ENCODE measurements at regions not wholly inside any gene's neighbourhood (a gene's known extent, or its start where the extent isn't known, plus 50 kb on each side); places are given as distances from the start of the nearest gene placed in this dataset.
A peak's percentile ranks its signal among the peaks of the same experiment; 100 is the strongest.

DNA sequence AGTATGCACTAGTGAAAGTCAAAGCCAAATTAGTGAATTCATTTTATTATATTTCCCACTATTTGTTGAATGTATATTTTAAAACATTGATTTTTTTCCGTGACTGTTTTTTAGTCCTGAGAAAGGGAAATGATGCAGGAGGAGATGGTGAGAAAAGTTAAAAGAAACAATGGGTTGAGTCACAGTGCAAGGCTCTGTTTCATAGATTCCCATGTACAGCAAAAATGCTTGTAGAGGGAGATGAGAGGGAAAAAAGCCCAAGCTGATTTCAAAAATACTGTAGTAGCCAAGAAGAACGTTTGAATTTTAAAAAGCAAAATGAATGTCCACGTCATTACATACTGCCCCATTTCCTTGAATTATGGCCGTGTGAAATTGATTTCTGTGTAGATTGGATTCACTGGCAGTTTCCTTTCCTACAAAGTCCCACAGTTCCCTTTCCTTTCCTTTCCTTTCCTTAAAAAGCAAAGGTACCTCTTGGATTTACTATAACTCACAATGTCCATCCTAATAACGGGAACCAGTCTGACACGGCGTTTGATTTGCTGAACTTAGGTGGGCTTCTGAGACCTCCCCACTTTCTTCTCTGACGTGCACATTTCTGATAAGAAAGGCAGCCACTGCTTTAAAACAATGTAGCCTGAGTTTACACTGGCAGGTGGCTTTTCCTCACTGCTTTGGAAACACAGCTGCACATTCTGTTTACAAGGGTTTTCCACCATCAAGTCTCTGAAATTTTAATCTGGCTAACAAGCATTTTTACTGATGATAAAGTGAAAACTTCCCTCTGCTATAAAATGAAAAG lies 63.7 kb downstream of the SPCS3 start:
- DNase-seq, result no peak
- intact Hi-C loops (cut with DNase I), result no loop called here

DNA sequence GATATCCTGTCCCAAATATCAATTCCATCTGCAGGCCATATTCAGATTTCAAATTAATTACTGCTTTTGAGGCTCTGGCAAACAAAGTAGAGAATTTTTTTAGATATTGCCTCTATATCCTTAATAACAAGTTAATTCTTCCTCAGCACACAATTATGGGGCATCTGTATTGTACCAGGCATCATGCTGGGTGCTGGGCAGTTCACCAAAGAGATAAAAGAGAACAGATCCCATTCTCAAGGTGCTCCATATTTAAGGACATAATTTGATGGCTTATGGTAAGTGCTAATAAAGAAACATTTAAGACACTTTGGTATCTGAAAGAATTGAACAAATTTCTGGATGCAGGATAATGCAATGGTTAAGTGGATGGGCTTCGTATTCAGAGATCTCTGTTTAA lies 65.8 kb downstream of the SPCS3 start:
- DNase-seq, result no peak
- intact Hi-C loops (cut with DNase I), result no loop called here

DNA sequence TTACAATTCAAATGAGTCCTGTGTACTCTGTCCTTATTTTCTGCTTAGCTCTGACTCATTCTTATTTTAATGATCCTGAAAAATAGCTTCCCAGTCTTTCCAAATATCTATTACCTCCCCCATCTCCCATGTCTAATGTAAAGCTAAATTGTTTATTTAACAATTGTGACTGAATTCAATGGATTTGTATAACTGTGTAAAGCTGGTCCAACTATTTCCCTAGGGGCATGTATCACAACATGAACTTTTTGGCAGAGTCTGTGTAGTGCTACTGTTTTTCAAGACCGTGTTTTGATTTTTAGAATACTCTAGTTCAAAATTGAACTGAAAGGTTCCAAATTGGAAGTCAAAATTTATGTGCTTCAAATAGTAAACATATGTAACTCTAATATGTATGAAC lies 67.8 kb downstream of the SPCS3 start:
- DNase-seq, result no peak

DNA sequence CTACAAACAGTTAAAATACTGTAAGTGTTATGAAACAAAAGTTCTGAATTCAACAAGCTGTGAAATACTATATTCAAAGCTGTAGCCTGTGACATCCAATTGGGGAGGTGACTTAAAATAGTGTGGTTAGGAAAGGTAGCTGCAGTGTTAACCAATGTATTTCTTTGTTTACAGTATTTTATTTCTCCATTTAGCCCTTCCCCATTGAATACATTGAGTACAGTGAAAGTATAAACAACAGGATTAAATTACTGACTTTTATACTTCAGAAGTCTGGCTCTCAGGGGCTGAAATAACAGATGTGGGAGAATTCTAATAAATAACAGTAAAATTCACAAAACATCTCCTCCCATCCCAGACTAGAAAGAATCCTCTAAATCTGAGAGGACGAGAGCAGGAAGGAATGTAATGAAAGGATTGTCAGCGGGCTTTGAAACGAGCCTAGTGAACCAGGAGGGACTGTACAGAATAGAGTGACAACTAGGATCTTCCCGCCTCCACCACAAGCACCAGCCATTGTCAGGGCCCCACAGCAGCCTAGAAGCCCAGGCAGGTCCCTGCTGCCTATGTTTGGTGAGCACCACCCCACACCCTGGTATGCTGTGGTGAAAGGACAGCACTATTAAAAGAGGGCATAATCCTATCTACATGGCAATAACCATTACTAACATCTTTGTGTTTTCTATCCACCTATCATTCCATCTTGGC lies 73.7 kb downstream of the SPCS3 start:
- intact Hi-C loops (cut with DNase I), result no loop called here
- no peak for DNase-seq

More for the DNA sequence above, 67.8 kb downstream of the SPCS3 start:
- intact Hi-C loops (cut with DNase I), result no loop called here

DNA sequence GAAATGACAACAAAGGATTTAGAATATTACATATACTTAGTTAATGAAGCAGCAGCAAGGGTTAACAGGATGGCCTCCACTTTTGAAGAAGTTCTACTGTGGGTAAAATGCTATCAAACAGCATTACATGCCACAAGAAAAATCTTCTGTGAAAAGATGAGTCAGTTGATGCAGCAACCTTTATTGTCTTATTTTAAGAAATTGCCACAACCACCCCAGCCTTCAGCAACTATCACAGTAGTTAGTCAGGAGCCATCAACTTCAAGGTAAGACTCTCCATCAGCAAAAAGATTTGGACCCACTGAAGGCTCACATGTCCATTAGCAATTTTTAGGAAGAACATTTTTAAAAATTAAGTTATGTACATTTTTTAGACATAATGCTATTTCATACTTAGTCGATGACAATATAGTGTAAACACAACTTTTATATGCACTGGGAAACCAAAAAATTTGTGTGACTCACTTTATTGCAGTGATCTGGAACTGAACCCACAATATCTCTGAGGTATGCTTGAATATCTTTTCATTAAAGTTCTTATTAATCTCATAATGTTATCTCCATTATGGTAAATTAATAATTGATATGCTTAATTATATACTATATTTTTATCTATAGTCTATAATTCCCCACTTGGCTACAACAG lies 81.2 kb downstream of the SPCS3 start:
- intact Hi-C loops (cut with DNase I), result no loop called here

DNA sequence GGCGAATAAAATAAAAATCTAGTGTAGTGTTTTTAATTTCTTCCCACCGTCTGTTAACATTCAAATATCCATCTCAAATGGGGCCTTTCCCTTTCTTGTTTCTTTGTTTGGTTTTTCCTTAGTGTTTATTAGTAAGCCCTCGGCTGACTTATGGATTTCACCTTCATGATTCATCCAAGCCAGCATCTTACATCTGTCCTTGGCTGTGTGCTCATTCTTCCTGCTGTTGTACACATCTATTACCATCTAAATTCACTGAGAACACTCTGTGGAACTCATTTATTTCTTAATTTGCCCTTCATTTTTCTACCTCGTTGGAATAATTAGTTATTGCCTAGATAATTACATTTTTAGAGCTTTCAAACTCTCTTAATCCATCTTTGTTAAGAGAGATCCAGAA lies 84.9 kb downstream of the SPCS3 start:
- no peak for DNase-seq
- intact Hi-C loops (cut with DNase I), result no loop called here

More for the DNA sequence above, 81.2 kb downstream of the SPCS3 start:
- no peak for DNase-seq

DNA sequence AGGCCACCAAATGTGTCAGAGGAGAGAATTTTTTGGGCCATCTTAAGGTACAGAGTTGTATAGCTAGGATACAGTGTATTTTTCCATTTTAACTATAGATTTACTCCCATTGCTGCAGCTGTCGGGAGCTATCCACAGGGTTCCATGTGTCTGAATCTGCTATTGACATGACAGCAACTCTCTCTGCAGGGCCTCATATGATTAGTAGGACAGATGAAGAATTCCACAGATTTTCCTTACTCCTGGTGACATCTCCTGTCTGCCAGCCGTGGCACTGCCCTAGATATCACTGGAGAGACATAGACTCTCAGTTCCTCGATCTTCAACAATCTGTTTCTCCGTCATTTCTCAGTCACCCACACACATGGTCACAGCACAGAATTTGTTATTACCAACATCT lies 86.5 kb downstream of the SPCS3 start:
- no peak for DNase-seq
- intact Hi-C loops (cut with DNase I), result no loop called here

DNA sequence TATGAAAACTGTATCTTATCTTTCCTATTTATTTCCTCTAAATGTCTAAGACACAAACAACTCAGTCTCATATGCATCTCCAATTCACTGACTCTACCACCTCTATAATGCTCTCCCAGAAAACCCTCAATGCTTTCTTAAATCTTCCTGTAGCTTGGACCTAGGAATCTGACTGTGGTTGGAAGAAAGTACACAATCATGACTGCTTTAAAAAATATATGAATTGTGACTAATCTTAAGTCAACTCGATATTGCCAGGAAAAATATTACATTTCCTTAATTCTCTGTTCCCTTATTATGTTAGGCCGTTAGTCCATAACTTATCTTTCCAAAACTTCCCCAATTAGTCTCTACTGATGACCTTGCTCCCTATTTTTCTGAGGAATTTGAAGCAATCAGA lies 87.0 kb downstream of the SPCS3 start:
- intact Hi-C loops (cut with DNase I), result no loop called here
- no peak for DNase-seq

DNA sequence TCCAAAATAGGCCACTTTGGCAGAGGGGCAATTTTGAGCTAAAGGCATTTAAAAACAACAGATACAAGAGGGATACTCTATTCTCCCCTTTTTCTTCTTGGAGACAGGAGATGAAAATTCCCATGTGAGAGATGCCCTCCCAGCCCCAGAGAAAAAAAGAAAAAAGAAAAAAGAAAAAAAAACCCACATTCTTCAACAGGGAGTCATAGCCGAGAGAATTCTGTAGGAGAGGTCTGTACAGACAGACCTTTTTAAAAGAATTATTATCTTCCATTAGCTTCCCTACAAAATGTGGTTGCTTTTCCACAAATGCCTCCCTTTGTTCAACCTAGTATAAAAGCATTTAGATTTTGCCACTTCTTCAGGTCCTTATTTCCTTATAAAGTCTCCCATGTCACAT lies 89.9 kb downstream of the SPCS3 start:
- intact Hi-C loops (cut with DNase I), result no loop called here

DNA sequence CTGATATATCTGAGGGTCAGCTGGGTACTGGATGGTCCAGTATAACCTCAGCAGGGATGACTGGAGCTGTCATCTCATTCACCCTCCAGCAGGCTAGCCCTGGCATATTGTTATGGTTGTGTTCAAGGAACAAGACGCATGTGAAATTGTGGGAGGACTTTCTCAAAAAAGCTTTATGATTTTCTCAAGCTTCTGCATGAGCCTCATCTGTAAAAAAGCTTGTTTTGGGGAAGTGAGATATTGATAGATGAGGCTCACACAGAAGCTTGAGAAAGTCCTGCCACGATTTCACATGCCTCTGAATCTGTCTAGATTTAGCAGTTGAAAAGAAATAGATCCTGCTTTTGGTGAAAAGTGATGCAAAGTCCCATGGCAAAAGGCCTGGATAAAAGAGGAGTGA lies 93.4 kb downstream of the SPCS3 start:
- intact Hi-C loops (cut with DNase I), result no loop called here
- no peak for DNase-seq

More for the DNA sequence above, 89.9 kb downstream of the SPCS3 start:
- DNase-seq, result no peak

DNA sequence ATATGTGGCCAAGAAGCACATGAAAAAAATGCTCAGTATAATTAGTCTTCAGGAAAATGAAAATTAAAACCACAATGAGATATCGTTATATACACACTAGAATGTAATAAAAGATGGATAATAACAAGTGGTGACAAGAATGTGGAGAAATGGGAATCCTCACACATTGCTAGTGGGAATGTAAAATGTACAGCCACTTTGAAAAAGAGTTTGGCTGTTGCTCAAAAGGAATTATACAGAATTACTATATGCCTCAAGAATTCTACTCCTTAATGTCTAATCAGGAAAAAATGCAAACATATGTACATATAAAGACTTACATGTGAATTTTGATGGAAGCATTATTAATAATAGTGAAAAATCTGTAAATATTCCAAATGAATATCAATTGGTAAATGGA lies 102.2 kb downstream of the SPCS3 start:
- no peak for DNase-seq
- intact Hi-C loops (cut with DNase I), result no loop called here

DNA sequence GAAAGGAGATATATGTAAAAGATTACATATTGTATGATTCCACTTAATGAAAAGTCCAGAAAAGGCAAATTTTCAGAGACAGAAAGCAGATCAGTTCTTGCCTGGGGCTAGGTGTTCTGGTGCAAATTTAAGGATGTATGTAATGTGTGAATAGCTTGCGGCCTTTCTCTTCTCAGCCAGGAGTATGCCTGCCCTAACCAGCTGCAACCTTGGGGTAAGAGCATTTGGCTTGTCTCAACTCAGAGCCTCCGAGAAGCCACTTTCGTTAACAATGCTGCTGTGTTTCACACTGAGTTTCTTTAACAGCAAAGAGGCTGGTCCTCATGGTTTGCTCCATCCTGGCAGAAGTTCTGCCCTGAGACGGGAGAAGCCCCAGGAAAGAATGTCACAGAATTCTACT lies 102.7 kb downstream of the SPCS3 start:
- intact Hi-C loops (cut with DNase I), result no loop called here
- peak in 3 of 42 donors; percentile 5 to 42 (median 24) for DNase-seq

DNA sequence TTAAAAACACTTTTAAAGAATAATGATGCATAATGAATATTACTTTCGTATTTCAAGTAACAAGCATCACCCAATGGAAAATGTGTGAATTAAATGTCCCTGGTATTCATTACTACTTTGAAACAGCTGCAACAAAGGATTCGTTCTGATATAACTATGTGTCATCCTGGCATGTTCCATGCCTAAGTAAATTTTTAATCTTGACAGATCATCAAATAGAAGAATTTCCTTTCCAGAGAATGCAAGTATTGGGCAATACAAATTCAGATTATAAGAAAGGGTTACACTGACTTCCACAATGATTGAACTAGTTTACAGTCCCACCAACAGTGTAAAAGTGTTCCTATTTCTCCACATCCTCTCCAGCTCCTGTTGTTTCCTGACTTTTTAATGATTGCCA lies 105.3 kb downstream of the SPCS3 start:
- no peak for DNase-seq
- intact Hi-C loops (cut with DNase I), result no loop called here

DNA sequence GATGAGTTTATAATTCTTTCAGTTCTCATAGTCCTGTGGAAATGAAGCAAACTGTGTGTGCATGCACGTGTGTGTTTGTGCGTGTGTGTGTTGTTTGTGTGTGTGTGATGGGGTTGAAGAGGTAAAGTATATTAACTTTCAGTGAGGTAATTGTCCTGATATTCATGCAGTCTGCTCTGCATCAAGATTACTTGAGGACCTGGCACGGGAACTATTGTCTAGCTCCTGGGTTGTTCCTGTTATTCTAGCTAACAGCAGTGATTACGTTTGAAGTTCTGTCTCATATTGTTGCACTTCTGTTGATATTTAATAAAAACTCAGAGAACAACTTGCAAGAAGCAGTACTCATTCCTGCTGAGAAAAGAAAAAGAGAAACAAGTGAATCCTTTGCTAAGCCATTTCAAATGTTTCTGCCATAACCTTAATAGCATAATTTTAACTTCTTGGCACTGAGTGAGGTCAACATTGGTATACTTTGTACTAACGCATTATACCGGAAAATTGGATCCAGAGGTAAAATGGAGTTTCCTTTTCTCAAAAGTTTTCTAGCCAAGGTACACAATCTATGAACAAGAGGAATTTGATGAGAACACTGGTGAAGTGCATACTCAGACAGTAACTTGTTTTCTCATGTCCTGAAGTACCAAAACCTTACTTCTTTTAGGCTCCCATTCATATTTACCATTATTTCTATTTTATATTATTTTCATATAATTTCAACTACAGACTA lies 113.2 kb downstream of the SPCS3 start:
- no peak for DNase-seq
- intact Hi-C loops (cut with DNase I), result no loop called here

DNA sequence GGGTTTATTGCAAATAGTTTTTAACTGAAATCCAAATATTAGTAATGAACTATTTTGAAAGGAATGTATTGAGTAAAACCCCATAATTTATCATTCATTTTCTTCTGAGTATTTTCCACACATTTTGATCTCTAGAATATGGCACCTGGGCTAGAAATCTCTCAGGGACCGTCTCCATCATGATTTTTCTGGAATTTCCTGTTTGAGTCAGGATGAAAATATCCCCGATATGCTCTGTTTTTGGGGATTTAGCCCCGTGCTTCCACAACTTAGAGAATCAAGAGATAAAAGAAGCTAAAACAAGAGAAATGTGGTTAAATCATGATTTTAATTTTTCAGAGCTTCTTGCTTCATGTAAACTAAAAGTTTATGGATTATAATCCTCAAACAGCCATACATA lies 114.2 kb downstream of the SPCS3 start:
- intact Hi-C loops (cut with DNase I), result no loop called here
- no peak for DNase-seq

DNA sequence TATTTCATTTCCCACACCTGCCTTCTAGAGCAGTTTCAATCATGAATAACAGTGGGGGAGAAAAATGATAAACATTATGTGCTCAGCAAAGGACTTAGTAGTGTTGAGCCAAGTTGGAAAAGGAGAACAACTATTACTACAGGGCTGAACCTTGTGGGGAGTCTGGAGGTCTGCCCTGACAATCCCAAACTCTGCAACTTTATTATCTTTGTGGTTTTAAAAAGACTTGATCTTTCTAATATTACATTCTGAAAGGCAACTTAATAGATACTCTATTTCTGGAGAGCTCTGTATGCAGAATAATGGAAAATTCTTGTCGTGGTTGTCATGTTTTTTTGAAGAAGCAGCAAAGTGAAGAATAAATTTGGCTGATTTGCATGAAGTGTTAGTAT lies 116.1 kb downstream of the SPCS3 start:
- intact Hi-C loops (cut with DNase I), result no loop called here
- DNase-seq, result no peak

DNA sequence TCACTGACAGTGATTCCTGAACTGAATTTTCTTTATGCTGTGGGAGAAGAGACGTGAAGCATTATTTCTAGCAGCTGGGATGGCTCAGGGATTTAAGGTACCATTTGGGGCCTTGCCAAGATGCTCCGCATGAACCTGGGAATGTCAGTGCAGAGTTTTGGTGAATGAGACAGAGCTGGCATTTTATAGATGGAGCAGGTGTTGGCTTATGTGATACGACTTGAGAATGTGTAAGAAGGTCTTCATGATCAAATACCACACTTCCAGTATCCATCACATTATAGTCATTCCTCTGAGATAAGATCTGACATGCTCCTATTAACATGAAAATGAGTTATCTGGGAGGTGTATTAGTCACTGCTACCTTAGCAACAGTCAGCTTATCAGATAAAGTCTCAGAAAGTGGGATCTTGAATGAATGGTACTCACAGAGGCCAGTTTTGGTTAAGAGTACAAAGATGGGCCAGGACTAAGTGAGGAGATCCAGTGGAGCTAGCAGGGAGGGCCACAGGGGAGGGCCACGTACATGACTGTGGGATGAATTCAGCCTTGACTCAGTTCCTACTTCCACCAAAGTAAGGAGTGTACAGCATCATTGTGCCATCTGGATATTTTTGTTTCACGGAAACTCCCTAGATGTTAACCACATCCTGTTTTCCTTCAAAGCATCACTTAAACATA lies 116.7 kb downstream of the SPCS3 start:
- DNase-seq, result peak in 24 of 42 donors; percentile 1 to 54 (median 23)
- intact Hi-C loops (cut with DNase I), result no loop called here

DNA sequence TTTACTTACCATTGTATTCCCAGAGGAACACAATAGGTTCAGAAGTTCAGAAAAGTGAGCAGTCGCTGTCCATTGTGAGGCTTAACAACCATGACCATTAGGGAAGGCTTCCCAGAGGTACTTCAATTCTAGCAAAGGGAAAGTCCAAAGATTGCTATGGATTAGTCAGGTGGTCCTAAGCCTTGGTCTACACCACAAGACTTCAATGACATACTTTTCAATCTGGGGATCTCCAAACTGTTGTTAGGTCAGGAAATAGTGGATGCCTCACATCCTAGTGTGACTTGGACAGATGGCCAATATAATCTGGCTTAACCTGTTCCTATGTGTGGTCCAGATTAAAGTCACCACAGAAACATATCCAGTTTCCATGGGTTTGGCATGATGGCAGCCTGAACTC lies 118.0 kb downstream of the SPCS3 start:
- DNase-seq, result no peak
- intact Hi-C loops (cut with DNase I), result no loop called here

DNA sequence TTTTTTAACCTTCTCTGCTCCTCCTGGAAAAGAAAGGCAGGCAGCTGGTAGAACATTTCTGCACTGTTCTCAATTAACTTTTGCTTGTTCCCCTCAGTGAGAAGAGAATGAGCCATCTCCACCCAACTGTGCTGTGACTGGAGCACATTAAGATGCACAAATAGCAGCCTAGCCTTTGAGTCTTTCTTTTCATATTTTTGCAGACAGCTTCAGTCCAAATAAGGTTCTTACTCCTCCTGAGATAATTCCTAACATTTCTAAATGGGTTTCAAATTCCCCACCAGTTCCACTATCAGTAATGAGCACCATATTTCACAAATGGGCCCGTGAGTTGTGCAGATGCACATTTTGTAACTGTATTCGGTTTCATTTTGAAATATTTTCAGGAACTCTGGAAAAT lies 118.6 kb downstream of the SPCS3 start:
- intact Hi-C loops (cut with DNase I), result no loop called here

More for the DNA sequence above, 118.6 kb downstream of the SPCS3 start:
- DNase-seq, result no peak
